Right lobe of liver (tissue), 6 donors: ENCODE measurements at regions not wholly inside any gene's neighbourhood (a gene's known extent, or its start where the extent isn't known, plus 50 kb on each side); places are given as distances from the start of the nearest gene placed in this dataset.
"Not testable (repeated sequence)": the region's sequence is repeated elsewhere in the genome, so short reads cannot be mapped to it uniquely, and the experiment has no call there.

ENCODE experiments used
- ATAC-seq, 4 donors: fragments of 200-7000 bp; cut with Tn5 transposase; one replicate each; pipeline ENCODE4 v1.9.1; 2020; ENCODE audit warnings: mild to moderate bottlenecking in 4 of 4, moderate library complexity in 4 of 4
- DNase-seq, 3 donors: peaks; one replicate each; pipeline ENCODE4 v3.0.0-alpha.2; 2020
- H3K27ac ChIP-seq, 3 donors: fragments of 200-600 bp; one replicate each; pipeline ENCODE4 v1.8.0; 2022
- H3K27me3 ChIP-seq, 2 donors: fragments of 200-600 bp; one replicate each; pipeline ENCODE4 v1.8.0; 2022
- H3K36me3 ChIP-seq, 4 donors: fragments of 200-600 bp; sonication (generic) in 1 of 4; one replicate each; pipeline versions ENCODE4 v1.5.1 to v1.8.0; 2017 to 2022; ENCODE audit warnings: control low read depth in 1 of 4
- H3K4me1 ChIP-seq, 4 donors: fragments of 200-600 bp; sonication (generic) in 1 of 4; one replicate each; pipeline versions ENCODE4 v1.5.1 to v1.8.0; 2017 to 2022; ENCODE audit warnings: control low read depth in 1 of 4
- H3K4me3 ChIP-seq, 3 donors: fragments of 200-600 bp; one replicate each; pipeline ENCODE4 v1.8.0; 2022
- H3K9me3 ChIP-seq, 4 donors: fragments of 200-600 bp; sonication (generic) in 1 of 4; one replicate each; pipeline versions ENCODE4 v1.5.1 to v1.8.0; 2017 to 2022; ENCODE audit warnings: control low read depth in 1 of 4
- POLR2A ChIP-seq: fragments of 450-650 bp; IDR thresholded peaks from one replicate; pipeline ENCODE4 v1.6.1; 2017; ENCODE audit warnings: antibody characterized with exemption, mild to moderate bottlenecking
- WGBS: methylation state at CpG from one replicate; pipeline ENCODE4 v1.1.6; 2018; ENCODE audit warnings: low coverage, low lambda C conversion rate; ENCODE audit not compliant: insufficient coverage; ENCODE audit errors: missing lambda C conversion rate; 5-methylcytosine and 5-hydroxymethylcytosine counted together
- intact Hi-C, 2 donors: fragments of 100-400 bp; cut with DNase I; formaldehyde crosslinking; loops; one replicate each; pipeline versions ENCODE4 v1.11.2 to v1.14.1; 2022
- TF ChIP-seq, protein P1 (sequence below), 4 donors: fragments of 200-600 bp in 3 of 4; fragments of 450-650 bp in 1 of 4; IDR thresholded peaks; one replicate each; pipeline versions ENCODE4 v1.5.1 to v1.8.0; 2016 to 2022; ENCODE audit warnings: antibody characterized with exemption in 4 of 4, mild to moderate bottlenecking in 2 of 4
- donor health status: DM: no; HTN: yes; CAD: no.
- donor health status: DM: no; HTN: no; CAD: no.
- donor health status: DM: no; HTN: no; CAD: no.
- donor health status: DM: no; HTN: yes; CAD: no.
- donor health status: DM: no; HTN: yes; CAD: no.

DNA sequence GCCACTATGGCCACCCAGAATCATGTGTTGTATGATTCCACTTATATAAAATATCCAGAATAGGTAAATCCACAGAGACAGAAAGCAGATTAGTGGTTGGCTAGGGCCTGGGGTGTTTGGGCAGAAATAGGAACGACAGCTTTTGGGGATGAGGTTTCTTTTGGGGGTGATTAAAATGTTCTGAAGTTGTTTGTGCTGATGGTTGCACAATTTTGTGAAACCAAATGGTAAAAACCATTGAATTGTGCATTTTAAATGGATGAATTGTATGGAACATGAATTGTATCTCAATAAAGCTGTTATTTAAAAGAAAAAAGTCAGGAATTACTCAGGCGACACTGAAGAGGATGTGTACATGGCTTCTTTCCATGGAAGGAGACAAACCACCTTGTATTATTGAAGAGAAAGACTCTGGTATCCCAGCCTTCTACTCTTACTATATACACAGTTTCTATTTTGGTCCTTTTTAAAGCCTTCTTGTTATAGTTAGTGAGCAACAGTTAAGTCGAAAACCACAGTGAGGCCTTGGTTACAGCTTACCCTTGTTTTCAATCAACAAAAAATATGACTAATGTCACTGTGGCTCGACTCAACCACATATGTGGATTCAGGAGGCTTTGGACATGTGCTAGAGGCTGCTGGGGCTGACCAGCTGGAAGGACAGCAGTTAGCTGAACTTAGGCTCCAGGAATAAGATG, 57.1 kb upstream of the KMT2E start:
- TF ChIP-seq POLR2A = no peak
- TF ChIP-seq, protein P1, sequence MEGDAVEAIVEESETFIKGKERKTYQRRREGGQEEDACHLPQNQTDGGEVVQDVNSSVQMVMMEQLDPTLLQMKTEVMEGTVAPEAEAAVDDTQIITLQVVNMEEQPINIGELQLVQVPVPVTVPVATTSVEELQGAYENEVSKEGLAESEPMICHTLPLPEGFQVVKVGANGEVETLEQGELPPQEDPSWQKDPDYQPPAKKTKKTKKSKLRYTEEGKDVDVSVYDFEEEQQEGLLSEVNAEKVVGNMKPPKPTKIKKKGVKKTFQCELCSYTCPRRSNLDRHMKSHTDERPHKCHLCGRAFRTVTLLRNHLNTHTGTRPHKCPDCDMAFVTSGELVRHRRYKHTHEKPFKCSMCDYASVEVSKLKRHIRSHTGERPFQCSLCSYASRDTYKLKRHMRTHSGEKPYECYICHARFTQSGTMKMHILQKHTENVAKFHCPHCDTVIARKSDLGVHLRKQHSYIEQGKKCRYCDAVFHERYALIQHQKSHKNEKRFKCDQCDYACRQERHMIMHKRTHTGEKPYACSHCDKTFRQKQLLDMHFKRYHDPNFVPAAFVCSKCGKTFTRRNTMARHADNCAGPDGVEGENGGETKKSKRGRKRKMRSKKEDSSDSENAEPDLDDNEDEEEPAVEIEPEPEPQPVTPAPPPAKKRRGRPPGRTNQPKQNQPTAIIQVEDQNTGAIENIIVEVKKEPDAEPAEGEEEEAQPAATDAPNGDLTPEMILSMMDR (IDR thresholded peaks at IDR 0.05) = no peak
- 51% methylated on average over 4 of the region's 4 CpGs for WGBS

DNA sequence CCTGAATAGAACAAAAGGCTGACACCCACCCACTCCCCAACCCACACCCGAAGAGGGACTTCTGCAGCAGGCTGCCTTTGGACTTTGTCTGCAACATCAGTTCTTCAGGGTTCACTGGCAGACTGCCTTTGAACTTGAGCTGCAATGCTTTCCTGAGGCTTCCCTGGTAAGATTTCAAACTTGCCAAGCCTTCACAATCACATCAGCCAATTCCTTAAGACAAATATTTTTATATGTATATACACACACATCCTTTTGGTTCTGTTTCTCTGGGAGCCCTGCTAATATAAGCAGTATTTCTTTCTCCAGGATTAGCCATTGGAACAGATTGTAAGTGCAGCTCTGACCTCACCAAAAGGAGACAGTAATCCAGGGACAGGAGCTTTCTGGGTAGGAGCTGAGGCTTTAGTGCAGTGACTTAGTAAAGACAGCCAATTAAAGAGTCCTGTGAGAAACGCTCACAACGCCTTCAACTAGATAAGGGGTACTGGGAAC, 55.6 kb upstream of the KMT2E start:
- 25% methylated on average over 2 of the region's 3 CpGs for WGBS
- H3K4me1 ChIP-seq = no peaks in the 10 kb centered on the region
- H3K27me3 ChIP-seq = no peaks in the 10 kb centered on the region
- DNase-seq = no peak
- H3K27ac ChIP-seq = no peak overlapping the region
- no peak overlapping the region for H3K4me3 ChIP-seq
- no peak for ATAC-seq
- intact Hi-C loops = no loop called here
- H3K36me3 ChIP-seq = no peaks in the 10 kb centered on the region
- TF ChIP-seq POLR2A = no peak
- TF ChIP-seq, protein P1 (IDR thresholded peaks at IDR 0.05) = no peak
- no peaks in the 10 kb centered on the region for H3K9me3 ChIP-seq

More for the DNA sequence above, 57.1 kb upstream of the KMT2E start:
- H3K4me1 ChIP-seq = no peaks in the 10 kb centered on the region
- ATAC-seq (no peak), DNase-seq (no peak)
- intact Hi-C loops = no loop called here
- no peaks in the 10 kb centered on the region for H3K9me3 ChIP-seq
- H3K36me3 ChIP-seq = no peaks in the 10 kb centered on the region
- H3K4me3 ChIP-seq = no peak overlapping the region
- no peak overlapping the region for H3K27ac ChIP-seq
- no peaks in the 10 kb centered on the region for H3K27me3 ChIP-seq

DNA sequence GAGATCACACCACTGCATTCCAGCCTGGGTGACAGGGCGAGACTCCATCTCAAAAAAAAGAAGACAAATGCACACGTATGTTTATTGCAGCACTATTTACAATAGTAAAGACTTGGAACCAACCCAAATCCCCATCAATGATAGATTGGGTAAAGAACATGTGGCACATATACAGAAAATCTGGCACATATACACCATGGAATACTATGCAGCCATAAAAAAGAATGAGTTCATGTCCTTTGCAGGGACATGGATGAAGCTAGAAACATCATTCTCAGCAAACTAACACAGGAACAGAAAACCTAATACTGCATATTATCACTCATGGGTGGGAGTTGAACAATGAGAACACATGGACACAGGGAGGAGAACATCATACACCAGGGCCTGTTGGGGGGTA, 54.5 kb upstream of the KMT2E start:
- not testable (repeated sequence) for H3K4me1 ChIP-seq
- 70% methylated on average over 2 of the region's 2 CpGs for WGBS

DNA sequence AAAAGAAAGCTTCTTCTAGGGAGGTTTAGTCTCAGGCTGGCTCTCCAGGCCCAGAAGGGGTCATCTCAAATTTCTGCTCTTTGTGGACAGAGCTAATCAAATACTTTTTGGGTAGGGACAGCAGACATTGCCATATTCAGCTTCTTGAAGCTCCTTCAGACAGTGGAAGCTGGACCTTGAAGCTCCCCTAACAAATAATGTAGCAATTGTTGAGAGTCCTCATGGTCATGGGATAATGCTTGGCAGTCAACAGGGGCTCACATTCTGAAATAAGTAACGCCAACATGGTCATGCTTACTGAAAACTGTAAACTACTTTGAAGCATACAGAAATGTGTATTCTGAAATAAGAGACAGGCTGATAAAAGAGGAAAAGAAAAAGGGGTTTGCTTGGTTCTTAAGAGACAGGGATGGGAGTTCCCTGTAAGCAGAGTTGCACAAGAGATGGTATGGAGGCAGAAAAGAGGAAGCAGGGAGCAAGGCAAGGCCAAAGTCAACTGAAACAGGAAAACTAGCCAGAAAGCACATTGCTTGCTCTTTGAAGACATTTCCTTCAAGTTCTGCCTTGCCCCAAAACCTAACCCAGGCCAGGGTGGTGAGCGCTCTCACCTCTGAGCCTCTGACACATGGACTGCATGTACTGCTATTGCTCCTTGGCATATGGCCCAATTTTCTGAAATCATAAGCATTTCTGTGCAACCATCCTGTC, 53.1 kb upstream of the KMT2E start:
- intact Hi-C loops = no loop called here
- Histone ChIP-seq H3K4me1 (no peaks in the 10 kb centered on the region), H3K9me3 (no peaks in the 10 kb centered on the region), H3K27ac (peak overlapping the region in 1 of 3 donors; percentile 8), H3K36me3 (no peaks in the 10 kb centered on the region), H3K4me3 (no peak overlapping the region), H3K27me3 (no peaks in the 10 kb centered on the region)
- TF ChIP-seq POLR2A = no peak
- TF ChIP-seq, protein P1 (IDR thresholded peaks at IDR 0.05) = no peak
- no peak for DNase-seq
- 79% methylated on average over 1 of the region's 2 CpGs for WGBS
- ATAC-seq = peak; percentile 65 to 83 (median 72)

More for the DNA sequence above, 54.5 kb upstream of the KMT2E start:
- H3K36me3 ChIP-seq, intact Hi-C loops, H3K27me3 ChIP-seq, DNase-seq, ATAC-seq, H3K9me3 ChIP-seq, H3K4me3 ChIP-seq, H3K27ac ChIP-seq: not testable (repeated sequence)

DNA sequence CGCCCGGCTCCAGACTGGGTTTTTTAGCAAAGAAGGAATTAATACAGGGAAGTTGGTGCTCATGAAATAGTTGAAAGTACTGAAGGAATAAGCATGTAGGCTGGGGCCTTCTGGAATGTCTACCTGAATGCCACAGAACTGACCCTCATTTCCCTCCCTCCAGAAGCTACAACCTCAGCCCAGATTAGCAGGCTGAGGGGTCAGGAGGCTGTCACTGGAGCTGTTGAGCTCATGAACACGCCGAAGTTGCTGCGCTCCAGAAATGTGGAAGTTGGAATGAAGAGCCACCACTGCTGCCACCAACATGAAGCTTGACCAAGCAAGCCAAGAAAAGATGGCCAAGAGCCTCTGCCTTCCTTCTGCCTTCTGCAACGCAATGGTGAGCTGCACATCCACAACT, 52.2 kb upstream of the KMT2E start:
- Histone ChIP-seq H3K4me1 (no peaks in the 10 kb centered on the region), H3K27me3 (no peaks in the 10 kb centered on the region), H3K4me3 (no peak overlapping the region), H3K27ac (no peak overlapping the region), H3K9me3 (no peaks in the 10 kb centered on the region), H3K36me3 (no peaks in the 10 kb centered on the region)
- ATAC-seq (peak in 1 of 4 donors; percentile 21), DNase-seq (no peak)
- no peak for TF ChIP-seq POLR2A
- TF ChIP-seq, protein P1 (IDR thresholded peaks at IDR 0.05) = no peak
- intact Hi-C loops = no loop called here
- 82% methylated on average over 3 of the region's 6 CpGs for WGBS
